Lower leg skin (tissue), 3 donors: ENCODE measurements at regions not wholly inside any gene's neighbourhood (a gene's known extent, or its start where the extent isn't known, plus 50 kb on each side); places are given as distances from the start of the nearest gene placed in this dataset.

Source experiments
- POLR2A ChIP-seq, 2 donors: fragments of 450-650 bp; IDR thresholded peaks; one replicate each; pipeline ENCODE4 v1.6.1; 2016 to 2017; ENCODE audit warnings: antibody characterized with exemption in 2 of 2, mild to moderate bottlenecking in 1 of 2, moderate library complexity in 1 of 2
- TF ChIP-seq, protein P1 (sequence below), 3 donors: fragments of 450-650 bp; IDR thresholded peaks; one replicate each; pipeline ENCODE4 v1.5.1; 2016; ENCODE audit warnings: antibody characterized with exemption in 3 of 3, mild to moderate bottlenecking in 3 of 3, moderate library complexity in 2 of 3

DNA sequence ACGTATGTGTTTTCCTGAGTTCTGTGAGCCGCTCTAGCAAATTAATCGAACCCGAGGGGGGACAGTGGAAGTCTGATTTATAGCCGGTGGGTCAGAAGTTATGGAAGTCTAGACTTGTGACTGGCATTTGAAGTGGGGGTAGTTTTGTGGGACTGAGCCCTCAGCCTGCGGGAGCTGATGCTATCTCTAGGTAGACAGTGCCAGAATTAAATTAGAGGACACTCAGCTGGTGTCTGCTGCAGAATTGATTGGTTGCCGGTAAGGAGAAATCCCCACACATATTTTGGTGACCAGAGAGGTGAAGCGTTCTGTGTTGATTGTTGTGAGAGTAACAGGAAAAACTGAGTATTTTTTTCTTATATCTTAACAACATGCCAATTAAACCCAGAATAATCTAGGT lies 143.8 kb upstream of the ADCY1 start:
- TF ChIP-seq, protein P1, sequence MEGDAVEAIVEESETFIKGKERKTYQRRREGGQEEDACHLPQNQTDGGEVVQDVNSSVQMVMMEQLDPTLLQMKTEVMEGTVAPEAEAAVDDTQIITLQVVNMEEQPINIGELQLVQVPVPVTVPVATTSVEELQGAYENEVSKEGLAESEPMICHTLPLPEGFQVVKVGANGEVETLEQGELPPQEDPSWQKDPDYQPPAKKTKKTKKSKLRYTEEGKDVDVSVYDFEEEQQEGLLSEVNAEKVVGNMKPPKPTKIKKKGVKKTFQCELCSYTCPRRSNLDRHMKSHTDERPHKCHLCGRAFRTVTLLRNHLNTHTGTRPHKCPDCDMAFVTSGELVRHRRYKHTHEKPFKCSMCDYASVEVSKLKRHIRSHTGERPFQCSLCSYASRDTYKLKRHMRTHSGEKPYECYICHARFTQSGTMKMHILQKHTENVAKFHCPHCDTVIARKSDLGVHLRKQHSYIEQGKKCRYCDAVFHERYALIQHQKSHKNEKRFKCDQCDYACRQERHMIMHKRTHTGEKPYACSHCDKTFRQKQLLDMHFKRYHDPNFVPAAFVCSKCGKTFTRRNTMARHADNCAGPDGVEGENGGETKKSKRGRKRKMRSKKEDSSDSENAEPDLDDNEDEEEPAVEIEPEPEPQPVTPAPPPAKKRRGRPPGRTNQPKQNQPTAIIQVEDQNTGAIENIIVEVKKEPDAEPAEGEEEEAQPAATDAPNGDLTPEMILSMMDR (IDR thresholded peaks at IDR 0.05), result no peak
- TF ChIP-seq POLR2A (IDR thresholded peaks at IDR 0.05), result no peak
